Eye (tissue), 1 donor: ENCODE measurements at regions not wholly inside any gene's neighbourhood (a gene's known extent, or its start where the extent isn't known, plus 50 kb on each side); places are given as distances from the start of the nearest gene placed in this dataset.
"Not testable (repeated sequence)": the region's sequence is repeated elsewhere in the genome, so short reads cannot be mapped to it uniquely, and the experiment has no call there.

Experiments used
- DNase-seq: peaks from one replicate; pipeline ENCODE4 v3.0.0-alpha.2; 2015

- DNase-seq: peak; percentile 64
These were observed 815.6 kb downstream of the UQCRFS1 start for GRCh38 chr19:28397306-28397705.

- peak; percentile 17 for DNase-seq
These were observed 816.6 kb downstream of the UQCRFS1 start for GRCh38 chr19:28396287-28396831.

DNA sequence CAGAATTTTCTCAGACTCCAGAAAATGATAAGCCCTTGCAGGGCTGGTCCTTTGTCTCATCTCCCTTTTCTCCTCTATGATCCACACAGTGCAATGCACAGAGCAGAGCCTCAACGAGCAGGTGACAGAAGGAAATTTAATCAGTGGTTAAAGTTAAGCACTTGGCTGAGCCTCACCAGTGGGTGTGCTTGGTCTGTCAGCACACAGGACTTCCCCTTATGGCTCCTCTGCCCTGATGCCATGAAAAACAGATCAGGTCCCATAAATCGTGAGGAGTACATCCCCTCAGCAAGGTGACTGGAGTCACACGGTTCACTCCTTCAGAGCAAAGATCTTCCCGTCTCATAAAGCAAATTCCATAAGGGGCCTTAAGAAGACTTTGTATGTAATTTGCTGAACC, 818.2 kb downstream of the UQCRFS1 start:
- no peak for DNase-seq

DNA sequence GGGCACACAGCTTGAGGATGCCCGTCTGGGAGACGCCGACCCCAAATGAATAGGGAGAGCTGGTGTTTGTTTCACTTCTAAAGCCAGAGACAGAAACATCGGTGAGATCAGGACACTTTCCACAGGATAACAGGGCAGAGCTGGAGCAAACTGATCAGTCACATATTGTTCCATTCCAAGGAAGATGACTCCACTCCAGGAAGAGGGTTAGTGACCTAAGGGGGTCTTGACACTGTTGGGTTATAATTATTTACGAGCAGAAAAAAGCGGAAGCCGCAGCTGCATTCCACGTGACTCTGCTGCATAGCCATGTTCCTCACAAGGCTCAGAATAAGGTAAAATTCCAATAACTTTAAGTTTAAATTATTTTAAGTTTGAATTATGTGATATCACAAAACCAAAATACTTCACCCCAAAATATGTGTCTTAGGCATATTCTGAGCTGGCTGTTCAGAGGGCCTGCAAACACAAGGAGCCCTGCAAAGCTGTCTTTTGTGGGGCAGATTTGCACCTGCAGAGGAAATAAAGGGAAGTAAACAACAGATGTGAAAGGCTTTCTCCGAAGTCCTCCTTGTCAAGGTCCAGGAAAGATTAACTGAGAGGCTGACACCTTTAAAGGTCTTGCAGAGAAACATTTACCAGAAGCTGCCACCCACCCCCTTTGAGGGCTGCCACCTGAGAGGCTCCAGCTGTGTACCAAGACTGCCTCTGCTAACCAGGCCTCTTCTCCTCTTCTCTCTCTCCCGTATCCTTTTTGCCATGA, 819.2 kb downstream of the UQCRFS1 start:
- no peak for DNase-seq

DNA sequence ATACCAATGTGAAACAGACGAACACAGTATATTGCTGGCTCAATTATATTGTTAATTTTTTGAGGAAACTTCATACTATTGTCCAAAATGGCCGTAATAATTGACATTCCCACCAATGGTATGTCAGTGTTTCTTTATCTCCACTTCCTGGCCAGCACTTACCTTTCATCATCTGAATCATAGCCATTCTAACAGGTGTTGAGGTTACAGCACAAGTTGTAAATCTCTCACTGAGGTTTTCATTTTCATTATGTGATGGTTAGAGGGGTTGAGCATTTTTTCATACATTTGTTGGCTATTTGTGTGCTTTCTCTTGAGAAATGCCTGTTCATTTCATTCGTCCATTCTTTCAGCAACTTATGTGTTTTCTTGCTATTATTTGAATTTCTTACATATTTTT, 824.0 kb downstream of the UQCRFS1 start:
- no peak for DNase-seq

GRCh38 chr19:28387507-28387906, 825.4 kb downstream of the UQCRFS1 start:
- DNase-seq: no peak

- no peak for DNase-seq
These were observed 826.5 kb downstream of the UQCRFS1 start for GRCh38 chr19:28386470-28386869.

- DNase-seq: no peak
These were observed 826.9 kb downstream of the UQCRFS1 start for GRCh38 chr19:28386066-28386465.

- DNase-seq: peak; percentile 26
These were observed 835.9 kb downstream of the UQCRFS1 start for GRCh38 chr19:28377077-28377476.

- DNase-seq: no peak
These were observed 838.0 kb downstream of the UQCRFS1 start for GRCh38 chr19:28374971-28375370.

DNA sequence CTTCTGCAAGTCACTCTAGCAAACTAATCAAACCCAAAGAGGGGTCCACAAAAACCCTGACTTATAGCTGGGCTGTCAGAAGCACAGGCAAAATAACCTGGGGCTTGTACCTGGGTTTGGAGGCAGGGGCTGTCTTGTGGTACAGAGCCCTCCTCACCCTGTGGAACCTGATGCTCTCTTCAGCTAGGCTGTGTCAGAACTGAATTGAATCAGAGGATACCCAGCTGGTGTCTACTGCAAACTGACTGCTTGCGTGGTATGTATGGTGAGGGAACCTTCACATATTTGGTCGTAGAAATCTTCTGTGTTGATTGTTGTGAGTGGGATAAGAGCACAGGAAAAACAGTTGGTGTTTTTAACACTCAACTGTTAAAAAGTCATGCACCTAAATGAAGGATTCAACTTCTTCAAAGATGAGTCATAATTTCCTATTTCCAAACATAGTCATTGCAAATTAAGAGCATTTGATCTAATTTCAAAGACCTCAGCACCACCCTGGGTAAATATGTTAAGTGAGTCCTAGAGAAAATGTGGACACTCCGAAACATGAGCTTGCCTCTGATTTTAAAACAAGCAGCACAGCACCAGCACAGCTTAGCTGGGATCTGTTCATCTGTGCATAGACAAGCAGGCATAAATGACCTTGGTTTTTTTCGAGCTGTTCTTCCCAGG, 840.2 kb downstream of the UQCRFS1 start:
- DNase-seq: no peak

DNA sequence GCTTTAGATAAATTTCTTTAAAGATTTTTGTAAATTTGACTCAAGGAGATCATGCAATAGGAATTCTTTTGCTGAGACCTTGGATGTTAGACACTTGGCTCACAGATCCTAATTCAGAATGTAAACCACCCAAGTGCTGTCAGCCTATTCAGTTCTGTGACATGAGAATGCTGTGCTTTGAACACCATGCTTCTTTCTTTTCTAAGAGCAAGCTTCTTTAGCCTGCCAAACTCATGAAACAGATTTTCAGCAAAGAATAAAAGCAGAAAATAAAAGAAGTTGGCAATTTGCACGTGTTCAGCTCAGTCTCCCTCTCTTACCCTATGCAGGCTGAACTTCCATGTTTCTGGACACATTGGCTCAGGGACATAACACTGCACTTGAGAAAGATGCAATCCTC, 845.8 kb downstream of the UQCRFS1 start:
- DNase-seq: no peak

DNA sequence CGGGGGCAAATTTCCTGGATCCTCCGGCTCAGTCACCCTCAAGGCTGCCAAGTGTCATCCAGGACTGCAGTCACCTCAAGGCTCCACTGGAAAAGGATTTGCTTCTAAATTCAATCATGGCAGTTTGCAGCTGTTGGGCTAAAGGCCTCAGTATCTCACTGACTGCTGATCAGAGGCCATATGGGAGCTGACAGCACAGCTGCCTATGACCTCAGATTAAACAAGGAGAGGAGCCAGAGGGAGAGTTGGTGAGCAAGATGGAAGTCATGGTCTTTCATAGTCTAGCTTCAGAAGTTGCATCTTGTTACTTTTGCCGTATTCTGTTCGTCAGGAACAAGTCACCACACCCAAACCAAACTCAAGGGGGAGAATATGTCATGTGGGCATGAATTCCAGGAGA, 849.7 kb downstream of the UQCRFS1 start:
- no peak for DNase-seq

DNA sequence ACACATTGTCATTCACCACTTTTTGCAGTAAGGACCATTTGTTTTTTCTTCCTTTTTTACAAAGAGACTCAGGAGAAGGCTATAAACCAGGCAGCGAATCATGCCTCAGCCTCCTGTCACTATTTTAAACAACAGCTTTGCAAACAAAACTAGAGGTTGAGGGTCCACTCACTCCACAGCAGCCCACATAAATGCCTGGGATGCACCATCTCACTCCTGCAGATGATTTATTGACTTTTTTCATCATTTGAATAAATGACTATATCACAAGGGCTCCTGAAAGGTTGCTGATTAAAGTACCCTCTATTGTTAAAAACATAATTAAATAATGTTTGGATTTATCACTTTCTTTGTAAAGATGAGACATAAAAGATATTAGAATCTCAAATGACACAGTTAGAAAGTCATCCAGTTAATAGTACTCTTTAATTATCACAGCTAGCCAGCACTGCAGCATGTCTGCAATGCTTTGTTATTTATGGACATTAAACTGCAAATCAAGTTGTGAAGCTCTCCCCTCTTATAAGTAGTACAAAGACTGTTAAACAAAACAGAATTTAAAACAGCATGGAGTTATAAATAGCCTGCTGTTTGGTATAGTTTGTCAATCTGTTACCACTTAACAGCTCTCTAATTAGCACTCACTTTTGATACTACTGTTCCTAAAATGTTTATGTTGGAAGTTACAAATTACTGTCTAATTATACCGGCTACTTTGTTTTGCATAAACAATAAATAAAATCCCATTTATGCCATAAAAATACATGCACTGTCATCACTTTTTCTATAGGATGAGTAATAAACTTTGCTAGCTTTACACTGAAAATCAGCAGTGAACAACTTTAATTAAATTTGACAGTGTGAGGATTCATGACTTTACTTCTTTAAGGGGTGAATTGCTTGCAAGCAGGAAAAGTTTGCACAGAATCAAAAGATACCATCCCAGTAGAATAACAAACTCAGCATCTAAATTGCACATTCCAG, 853.2 kb downstream of the UQCRFS1 start:
- DNase-seq: no peak

DNA sequence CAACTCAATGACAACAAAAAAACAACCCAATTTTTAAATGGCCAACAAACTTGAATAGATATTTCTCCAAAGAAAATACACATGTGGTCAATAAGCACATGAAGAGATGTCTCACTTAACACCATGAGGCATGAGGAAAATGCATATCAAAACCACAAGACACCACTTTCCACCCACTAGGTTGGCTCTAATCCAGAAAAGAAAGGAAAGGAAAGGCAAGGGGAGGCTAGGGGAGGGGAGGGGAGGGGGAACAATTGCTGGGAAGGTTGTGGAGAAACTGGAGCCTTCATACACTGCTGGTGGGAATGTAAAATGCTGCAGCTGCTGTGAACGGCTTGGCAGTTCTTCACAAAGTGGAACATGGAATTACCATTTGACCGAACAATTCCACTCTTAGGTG, 854.3 kb downstream of the UQCRFS1 start:
- DNase-seq: no peak

GRCh38 chr19:28351761-28352160, 861.2 kb downstream of the UQCRFS1 start:
- no peak for DNase-seq

DNA sequence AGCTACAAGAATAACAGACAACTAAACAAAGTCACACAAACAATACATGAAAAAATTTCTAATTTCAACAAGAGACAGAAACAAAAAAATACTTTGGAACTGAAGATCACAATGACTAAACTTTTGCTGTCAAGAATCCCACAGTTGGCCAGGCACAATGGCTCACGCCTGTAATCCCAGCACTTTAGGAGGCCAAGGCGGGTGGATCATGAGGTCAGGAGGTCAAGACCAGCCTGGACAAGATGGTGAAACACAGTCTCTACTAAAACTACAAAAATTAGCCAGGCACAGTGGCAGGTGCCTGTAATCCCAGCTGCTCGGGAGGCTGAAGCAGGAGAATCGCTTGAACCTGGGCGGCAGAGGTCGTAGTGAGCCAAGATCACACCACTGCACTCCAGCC, 861.6 kb downstream of the UQCRFS1 start:
- not testable (repeated sequence) for DNase-seq

GRCh38 chr19:28350673-28351072, 862.3 kb downstream of the UQCRFS1 start:
- no peak for DNase-seq

GRCh38 chr19:28350037-28350436, 862.9 kb downstream of the UQCRFS1 start:
- no peak for DNase-seq

GRCh38 chr19:28349604-28350003, 863.3 kb downstream of the UQCRFS1 start:
- DNase-seq: no peak

DNA sequence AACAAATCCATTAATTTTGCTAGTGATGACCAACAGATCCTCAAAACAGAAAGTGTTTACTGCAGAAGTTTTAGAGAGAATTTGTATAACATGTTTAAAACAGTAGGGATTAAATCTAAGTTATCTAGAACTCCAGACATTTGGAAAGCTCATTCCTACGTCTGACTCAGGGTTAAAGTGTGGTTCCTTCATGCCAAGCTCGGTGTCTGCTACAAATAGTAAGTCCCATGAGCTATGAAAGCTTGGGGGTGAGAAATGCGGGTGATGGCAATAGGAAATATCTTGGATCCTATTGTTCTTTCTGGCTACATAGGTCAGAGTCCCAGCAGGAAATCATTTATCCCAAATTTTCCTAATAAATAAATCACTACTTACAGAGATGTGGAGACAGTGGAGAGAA, 867.1 kb downstream of the UQCRFS1 start:
- DNase-seq: no peak

GRCh38 chr19:28341810-28342350, 871.1 kb downstream of the UQCRFS1 start:
- DNase-seq: no peak

DNA sequence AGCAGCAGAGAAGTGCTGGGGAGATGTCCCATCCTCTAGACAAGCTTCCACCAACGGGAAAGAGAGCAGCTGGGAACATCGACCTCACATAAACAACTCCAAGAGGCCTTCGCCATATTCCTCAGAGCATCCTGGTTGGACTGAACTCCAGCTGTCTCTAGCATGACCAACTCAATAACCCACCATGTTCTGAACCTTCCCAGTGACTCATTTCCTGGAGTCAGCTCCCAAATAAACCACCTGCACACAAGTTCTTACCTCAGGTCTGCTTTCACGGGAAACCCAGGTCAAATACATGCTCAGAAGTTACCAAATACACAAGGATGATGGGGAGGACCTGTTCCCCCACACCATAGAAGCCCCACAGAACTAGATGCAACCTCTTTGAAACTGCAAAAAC, 878.5 kb downstream of the UQCRFS1 start:
- no peak for DNase-seq
